ENCODE measurements at regions not wholly inside any gene's neighbourhood (a gene's known extent, or its start where the extent isn't known, plus 50 kb on each side); places are given as distances from the start of the nearest gene placed in this dataset.

GRCh38 chr4:53925050-53925605 lies 139.3 kb downstream of the CHIC2 start:
- TF ChIP-seq, protein P1, sequence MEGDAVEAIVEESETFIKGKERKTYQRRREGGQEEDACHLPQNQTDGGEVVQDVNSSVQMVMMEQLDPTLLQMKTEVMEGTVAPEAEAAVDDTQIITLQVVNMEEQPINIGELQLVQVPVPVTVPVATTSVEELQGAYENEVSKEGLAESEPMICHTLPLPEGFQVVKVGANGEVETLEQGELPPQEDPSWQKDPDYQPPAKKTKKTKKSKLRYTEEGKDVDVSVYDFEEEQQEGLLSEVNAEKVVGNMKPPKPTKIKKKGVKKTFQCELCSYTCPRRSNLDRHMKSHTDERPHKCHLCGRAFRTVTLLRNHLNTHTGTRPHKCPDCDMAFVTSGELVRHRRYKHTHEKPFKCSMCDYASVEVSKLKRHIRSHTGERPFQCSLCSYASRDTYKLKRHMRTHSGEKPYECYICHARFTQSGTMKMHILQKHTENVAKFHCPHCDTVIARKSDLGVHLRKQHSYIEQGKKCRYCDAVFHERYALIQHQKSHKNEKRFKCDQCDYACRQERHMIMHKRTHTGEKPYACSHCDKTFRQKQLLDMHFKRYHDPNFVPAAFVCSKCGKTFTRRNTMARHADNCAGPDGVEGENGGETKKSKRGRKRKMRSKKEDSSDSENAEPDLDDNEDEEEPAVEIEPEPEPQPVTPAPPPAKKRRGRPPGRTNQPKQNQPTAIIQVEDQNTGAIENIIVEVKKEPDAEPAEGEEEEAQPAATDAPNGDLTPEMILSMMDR (IDR thresholded peaks at IDR 0.05; ENCODE audit: insufficient read depth, low read depth, low read length): no peak
- TF ChIP-seq EZH2 (IDR thresholded peaks at IDR 0.05; ENCODE audit: insufficient read depth, low read length): no peak
